ENCODE measurements at regions not wholly inside any gene's neighbourhood (a gene's known extent, or its start where the extent isn't known, plus 50 kb on each side); places are given as distances from the start of the nearest gene placed in this dataset.
"Not testable (repeated sequence)": the region's sequence is repeated elsewhere in the genome, so short reads cannot be mapped to it uniquely, and the experiment has no call there.

DNA sequence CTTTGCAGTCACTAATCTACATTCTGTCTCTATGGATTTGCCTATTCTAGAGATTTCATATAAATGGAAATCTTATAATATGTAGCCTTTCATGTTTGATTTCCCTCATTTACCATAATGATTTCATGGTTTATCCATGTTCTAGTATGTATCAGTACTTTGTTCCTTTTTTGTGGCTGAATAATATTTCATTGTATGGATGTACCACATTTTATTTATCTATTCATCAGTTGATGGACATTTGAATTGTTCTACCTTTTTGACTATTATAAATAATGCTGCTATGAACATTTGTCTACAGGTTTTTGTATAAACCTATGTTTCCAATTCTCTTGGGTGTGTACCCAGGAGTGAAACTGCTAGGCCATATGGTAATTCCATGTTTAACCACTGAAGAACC lies 221.1 kb downstream of the ICOS start:
- no peak for TF ChIP-seq POLR2A (IDR thresholded peaks at IDR 0.05)
- TF ChIP-seq POLR2AphosphoS5 (IDR thresholded peaks at IDR 0.05) = no peak
- TF ChIP-seq CTCF (IDR thresholded peaks at IDR 0.05) = no peak
- no peak for TF ChIP-seq EP300 (IDR thresholded peaks at IDR 0.05)
- peaks cover 0 to 6% (median 0%) of the 10 kb centered on the region in 4 donors for H3K9me3 ChIP-seq
- H3K4me3 ChIP-seq = no peak overlapping the region
- DNase-seq = no peak
- H3K27me3 ChIP-seq = no peaks in the 10 kb centered on the region
- intact Hi-C loops (cut with DNase I; ENCODE audit: low total_unique reads) = no loop called here
- no peak overlapping the region for H3K27ac ChIP-seq
- H3K36me3 ChIP-seq = no peaks in the 10 kb centered on the region
- H3K4me1 ChIP-seq = peaks cover 0 to 4% (median 2%) of the 10 kb centered on the region in 4 donors

GRCh38 chr2:204159526-204159925 lies 223.0 kb downstream of the ICOS start:
- intact Hi-C loops (cut with DNase I; ENCODE audit: low total_unique reads) = no loop called here
- no peak for TF ChIP-seq CTCF (IDR thresholded peaks at IDR 0.05)
- TF ChIP-seq POLR2AphosphoS5 (IDR thresholded peaks at IDR 0.05) = no peak
- no peak for TF ChIP-seq POLR2A (IDR thresholded peaks at IDR 0.05)
- no peak for TF ChIP-seq EP300 (IDR thresholded peaks at IDR 0.05)
- Histone ChIP-seq H3K4me3 (no peak overlapping the region), H3K27ac (no peak overlapping the region), H3K27me3 (no peaks in the 10 kb centered on the region), H3K9me3 (peaks cover 0 to 6% (median 0%) of the 10 kb centered on the region in 4 donors), H3K36me3 (no peaks in the 10 kb centered on the region), H3K4me1 (no peaks in the 10 kb centered on the region)
- WGBS, 5 donors = 83 to 91% (median 89%) methylated on average over 3 of the region's 3 CpGs
- no peak for DNase-seq

DNA sequence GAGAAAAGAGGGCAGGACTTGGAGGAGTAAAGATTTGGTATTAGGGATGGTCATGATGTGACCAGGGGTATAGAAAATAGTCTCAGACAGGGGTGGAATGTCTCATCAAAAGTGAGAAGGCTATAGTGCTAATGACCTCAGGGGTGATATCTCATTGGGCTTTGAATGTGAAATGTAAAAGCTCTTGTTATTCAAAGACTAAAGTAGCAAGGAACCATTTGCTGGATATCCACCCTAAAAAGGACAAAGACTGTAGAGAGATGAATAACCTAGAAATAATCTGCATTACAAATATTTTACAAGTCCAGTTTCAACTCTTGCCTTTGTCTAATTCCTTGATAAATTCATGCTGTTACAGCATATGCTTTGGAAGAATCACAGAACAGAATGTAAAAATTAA lies 224.4 kb downstream of the ICOS start:
- Histone ChIP-seq H3K4me3 (no peak overlapping the region), H3K27ac (no peak overlapping the region), H3K9me3 (peaks cover 0 to 6% (median 0%) of the 10 kb centered on the region in 4 donors), H3K27me3 (no peaks in the 10 kb centered on the region), H3K4me1 (no peaks in the 10 kb centered on the region), H3K36me3 (no peaks in the 10 kb centered on the region)
- TF ChIP-seq POLR2AphosphoS5 (IDR thresholded peaks at IDR 0.05) = no peak
- intact Hi-C loops (cut with DNase I; ENCODE audit: low total_unique reads) = no loop called here
- no peak for DNase-seq

DNA sequence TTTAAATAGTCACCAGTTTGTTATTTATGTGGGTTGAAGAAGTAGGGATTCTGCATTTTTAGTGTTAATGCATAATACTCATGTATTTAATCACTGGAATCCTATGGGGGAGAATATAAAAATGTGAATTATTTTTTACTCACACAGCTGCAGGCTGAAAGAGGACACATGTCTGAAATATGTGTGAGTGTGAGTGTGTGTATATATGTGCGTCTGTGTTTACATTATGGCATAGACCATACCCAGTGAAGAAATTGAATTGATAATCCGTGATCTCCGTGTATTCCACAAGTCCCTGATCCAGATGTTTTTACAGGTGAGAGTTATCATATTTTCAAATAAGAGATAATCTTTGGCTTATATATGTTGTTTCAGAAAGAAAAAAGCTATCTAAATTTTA lies 225.3 kb downstream of the ICOS start:
- WGBS, 5 donors = 64 to 76% (median 67%) methylated on average over 3 of the region's 3 CpGs
- Histone ChIP-seq H3K36me3 (no peaks in the 10 kb centered on the region), H3K27me3 (no peaks in the 10 kb centered on the region), H3K4me3 (no peak overlapping the region), H3K4me1 (no peaks in the 10 kb centered on the region), H3K27ac (no peak overlapping the region), H3K9me3 (peaks cover 0 to 6% (median 0%) of the 10 kb centered on the region in 4 donors)
- TF ChIP-seq CTCF (IDR thresholded peaks at IDR 0.05) (no peak), POLR2AphosphoS5 (IDR thresholded peaks at IDR 0.05) (no peak), POLR2A (IDR thresholded peaks at IDR 0.05) (no peak), EP300 (IDR thresholded peaks at IDR 0.05) (no peak)
- DNase-seq = no peak
- intact Hi-C loops (cut with DNase I; ENCODE audit: low total_unique reads) = no loop called here

DNA sequence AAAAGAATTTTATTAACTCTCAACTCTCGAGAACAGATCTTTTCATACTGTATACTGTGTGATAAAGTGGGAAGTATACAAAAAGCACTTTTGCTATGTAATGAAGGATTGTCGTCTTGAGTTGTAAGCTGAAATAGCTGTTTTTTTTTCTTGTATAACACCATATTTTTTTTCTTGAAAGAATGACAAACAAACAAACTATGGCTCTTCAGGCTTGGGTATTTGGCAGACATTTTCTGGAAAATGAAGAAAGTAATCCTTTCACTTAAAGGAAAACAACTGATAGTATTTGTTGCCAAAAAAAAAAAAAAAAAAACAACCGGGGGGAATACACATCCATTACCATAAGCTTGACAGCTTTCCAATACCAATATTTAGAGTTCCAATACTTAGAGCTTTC lies 230.4 kb downstream of the ICOS start:
- 63 to 73% (median 69%) methylated on average over 3 of the region's 3 CpGs for WGBS, 5 donors
- Histone ChIP-seq H3K4me1 (no peaks in the 10 kb centered on the region), H3K36me3 (no peaks in the 10 kb centered on the region), H3K4me3 (no peak overlapping the region), H3K27ac (no peak overlapping the region), H3K27me3 (no peaks in the 10 kb centered on the region), H3K9me3 (no peaks in the 10 kb centered on the region)
- intact Hi-C loops (cut with DNase I; ENCODE audit: low total_unique reads) = no loop called here
- no peak for DNase-seq
- TF ChIP-seq CTCF (IDR thresholded peaks at IDR 0.05) (no peak), POLR2A (IDR thresholded peaks at IDR 0.05) (no peak), EP300 (IDR thresholded peaks at IDR 0.05) (no peak), POLR2AphosphoS5 (IDR thresholded peaks at IDR 0.05) (no peak)

- H3K4me3 ChIP-seq; H3K36me3 ChIP-seq; H3K9me3 ChIP-seq; H3K27ac ChIP-seq; DNase-seq; intact Hi-C loops (cut with DNase I; ENCODE audit: low total_unique reads); H3K4me1 ChIP-seq; H3K27me3 ChIP-seq: not testable (repeated sequence)
- WGBS, 5 donors = 85 to 96% (median 93%) methylated on average over 6 of the region's 6 CpGs
These were observed 231.1 kb downstream of the ICOS start for GRCh38 chr2:204167670-204168069.

Data from stomach (tissue), 8 donors.